ENCODE measurements at regions not wholly inside any gene's neighbourhood (a gene's known extent, or its start where the extent isn't known, plus 50 kb on each side); places are given as distances from the start of the nearest gene placed in this dataset.

- no peak for DNase-seq
- no peak overlapping the region for H3K4me3 ChIP-seq
- no peak for ATAC-seq (ENCODE audit: insufficient read depth, low FRiP score)
- no peaks in the 10 kb centered on the region for H3K36me3 ChIP-seq (ENCODE audit: control insufficient read depth in 4 of 4, insufficient read depth in 4 of 4, low read length in 4 of 4)
- no peaks in the 10 kb centered on the region for H3K27me3 ChIP-seq (ENCODE audit: control insufficient read depth in 3 of 3, insufficient read depth in 3 of 3, low read length in 2 of 3)
- peaks cover 0 to 2% (median 0%) of the 10 kb centered on the region in 5 donors for H3K4me1 ChIP-seq (ENCODE audit: control insufficient read depth in 5 of 5, insufficient read depth in 5 of 5, low read length in 5 of 5)
- no peaks in the 10 kb centered on the region for H3K9me3 ChIP-seq (ENCODE audit: control insufficient read depth in 4 of 4, insufficient read depth in 3 of 4, low read length in 3 of 4)
- WGBS, 2 donors: 75 to 81% methylated on average over 3 of the region's 3 CpGs
- TF ChIP-seq CTCF (IDR thresholded peaks at IDR 0.05; ENCODE audit: control extremely low read depth, extremely low read depth): no peak
- H3K9ac ChIP-seq (ENCODE audit: insufficient read depth in 1 of 2, low read length in 2 of 2): no peak overlapping the region
- no peak overlapping the region for H3K27ac ChIP-seq (ENCODE audit: low read depth in 1 of 2, low read length in 1 of 2)
Measured at GRCh38 chr20:60300374-60300773, 342.2 kb downstream of the CDH26 start.

GRCh38 chr20:60302875-60303274 lies 344.7 kb downstream of the CDH26 start:
- Histone ChIP-seq H3K9me3 (ENCODE audit: control insufficient read depth in 4 of 4, insufficient read depth in 3 of 4, low read length in 3 of 4) (no peaks in the 10 kb centered on the region), H3K4me3 (no peak overlapping the region), H3K36me3 (ENCODE audit: control insufficient read depth in 4 of 4, insufficient read depth in 4 of 4, low read length in 4 of 4) (no peaks in the 10 kb centered on the region), H3K4me1 (ENCODE audit: control insufficient read depth in 5 of 5, insufficient read depth in 5 of 5, low read length in 5 of 5) (peaks cover 0 to 12% (median 2%) of the 10 kb centered on the region in 5 donors), H3K9ac (ENCODE audit: insufficient read depth in 1 of 2, low read length in 2 of 2) (no peak overlapping the region), H3K27me3 (ENCODE audit: control insufficient read depth in 3 of 3, insufficient read depth in 3 of 3, low read length in 2 of 3) (no peaks in the 10 kb centered on the region), H3K27ac (ENCODE audit: low read depth in 1 of 2, low read length in 1 of 2) (no peak overlapping the region)
- WGBS, 2 donors: 53 to 60% methylated on average over 5 to 6 of the region's 6 CpGs
- TF ChIP-seq CTCF (IDR thresholded peaks at IDR 0.05; ENCODE audit: control extremely low read depth, extremely low read depth): no peak
- DNase-seq (no peak), ATAC-seq (ENCODE audit: insufficient read depth, low FRiP score) (no peak)

GRCh38 chr20:60304026-60304590 lies 345.9 kb downstream of the CDH26 start:
- no peak overlapping the region for H3K4me3 ChIP-seq
- no peaks in the 10 kb centered on the region for H3K27me3 ChIP-seq (ENCODE audit: control insufficient read depth in 3 of 3, insufficient read depth in 3 of 3, low read length in 2 of 3)
- no peak overlapping the region for H3K27ac ChIP-seq (ENCODE audit: low read depth in 1 of 2, low read length in 1 of 2)
- H3K36me3 ChIP-seq (ENCODE audit: control insufficient read depth in 4 of 4, insufficient read depth in 4 of 4, low read length in 4 of 4): no peaks in the 10 kb centered on the region
- no peak overlapping the region for H3K9ac ChIP-seq (ENCODE audit: insufficient read depth in 1 of 2, low read length in 2 of 2)
- DNase-seq (no peak), ATAC-seq (ENCODE audit: insufficient read depth, low FRiP score) (no peak)
- no peak for TF ChIP-seq CTCF (IDR thresholded peaks at IDR 0.05; ENCODE audit: control extremely low read depth, extremely low read depth)
- WGBS, 2 donors: 78 to 89% methylated on average over 7 of the region's 7 CpGs
- no peaks in the 10 kb centered on the region for H3K9me3 ChIP-seq (ENCODE audit: control insufficient read depth in 4 of 4, insufficient read depth in 3 of 4, low read length in 3 of 4)
- H3K4me1 ChIP-seq (ENCODE audit: control insufficient read depth in 5 of 5, insufficient read depth in 5 of 5, low read length in 5 of 5): peaks cover 0 to 12% (median 2%) of the 10 kb centered on the region in 5 donors

GRCh38 chr20:60304931-60305330 lies 346.7 kb downstream of the CDH26 start:
- Histone ChIP-seq H3K4me3 (no peak overlapping the region), H3K27me3 (ENCODE audit: control insufficient read depth in 3 of 3, insufficient read depth in 3 of 3, low read length in 2 of 3) (no peaks in the 10 kb centered on the region), H3K9me3 (ENCODE audit: control insufficient read depth in 4 of 4, insufficient read depth in 3 of 4, low read length in 3 of 4) (no peaks in the 10 kb centered on the region), H3K9ac (ENCODE audit: insufficient read depth in 1 of 2, low read length in 2 of 2) (no peak overlapping the region), H3K36me3 (ENCODE audit: control insufficient read depth in 4 of 4, insufficient read depth in 4 of 4, low read length in 4 of 4) (no peaks in the 10 kb centered on the region), H3K27ac (ENCODE audit: low read depth in 1 of 2, low read length in 1 of 2) (no peak overlapping the region), H3K4me1 (ENCODE audit: control insufficient read depth in 5 of 5, insufficient read depth in 5 of 5, low read length in 5 of 5) (peaks cover 0 to 12% (median 0%) of the 10 kb centered on the region in 5 donors)
- WGBS, 2 donors: 86 to 95% methylated on average over 4 of the region's 4 CpGs
- ATAC-seq (ENCODE audit: insufficient read depth, low FRiP score): no peak
- no peak for TF ChIP-seq CTCF (IDR thresholded peaks at IDR 0.05; ENCODE audit: control extremely low read depth, extremely low read depth)
- no peak for DNase-seq

Data from lung (tissue), 11 donors.